IPS DF 6.9 (cell line): ENCODE measurements at regions not wholly inside any gene's neighbourhood (a gene's known extent, or its start where the extent isn't known, plus 50 kb on each side); places are given as distances from the start of the nearest gene placed in this dataset.

Source experiments
- DNase-seq: peaks from one replicate; pipeline ENCODE4 v3.0.0-alpha.2; 2013; ENCODE audit warnings: low read depth, low spot score
- H3K27ac ChIP-seq: one replicate; pipeline ENCODE4 v1.5.1; 2013; ENCODE audit warnings: low read length, control low read depth
- H3K27me3 ChIP-seq: 2 replicates; pipeline ENCODE4 v1.6.1; 2013; ENCODE audit warnings: mild to moderate bottlenecking, low read length; ENCODE audit not compliant: control insufficient read depth, insufficient read depth
- H3K36me3 ChIP-seq: 2 replicates; pipeline ENCODE4 v1.6.1; 2013; ENCODE audit warnings: low read length; ENCODE audit not compliant: control insufficient read depth, insufficient read depth
- H3K4me1 ChIP-seq: 2 replicates; pipeline ENCODE4 v1.6.1; 2013; ENCODE audit warnings: low read length; ENCODE audit not compliant: control insufficient read depth, insufficient read depth
- H3K4me3 ChIP-seq: 2 replicates; pipeline ENCODE4 v1.5.1; 2013; ENCODE audit warnings: mild to moderate bottlenecking, low read length
- H3K9me3 ChIP-seq: 2 replicates; pipeline ENCODE4 v1.6.1; 2013; ENCODE audit warnings: low read length, inconsistent platforms; ENCODE audit not compliant: control insufficient read depth, insufficient read depth
- WGBS: extraction: QIAGEN DNeasy Blood & Tissue Kit; methylation state at CpG from one replicate; pipeline ENCODE4 v1.1.7; 2013; ENCODE audit warnings: mixed read lengths, missing lambda C conversion rate; ENCODE audit not compliant: insufficient read length, insufficient coverage; 5-methylcytosine and 5-hydroxymethylcytosine counted together

GRCh38 chr6:164378330-164378729 is 931.1 kb downstream of the C6orf118 start:
- no CpG with 5 or more reads among the region's 2 CpGs for WGBS

GRCh38 chr6:164377348-164377918 is 932.0 kb downstream of the C6orf118 start:
- H3K27ac ChIP-seq, result no peak overlapping the region
- H3K36me3 ChIP-seq, result no peaks in the 10 kb centered on the region
- H3K4me1 ChIP-seq, result 0 out of 2 replicates have a peak, but pooled peaks cover 1% of the 10 kb centered on the region
- no peak overlapping the region for H3K4me3 ChIP-seq
- no peaks in the 10 kb centered on the region for H3K9me3 ChIP-seq
- DNase-seq, result no peak
- no peaks in the 10 kb centered on the region for H3K27me3 ChIP-seq
- WGBS, result no CpG with 5 or more reads among the region's 6 CpGs

More at GRCh38 chr6:164378330-164378729, 931.1 kb downstream of the C6orf118 start:
- Histone ChIP-seq H3K4me1 (0 out of 2 replicates have a peak, but pooled peaks cover 1% of the 10 kb centered on the region), H3K27me3 (no peaks in the 10 kb centered on the region), H3K27ac (no peak overlapping the region), H3K36me3 (no peaks in the 10 kb centered on the region), H3K4me3 (no peak overlapping the region), H3K9me3 (no peaks in the 10 kb centered on the region)
- no peak for DNase-seq

GRCh38 chr6:164370773-164371172 is 938.6 kb downstream of the C6orf118 start:
- Histone ChIP-seq H3K4me3 (no peak overlapping the region), H3K4me1 (no peaks in the 10 kb centered on the region), H3K9me3 (no peaks in the 10 kb centered on the region), H3K27ac (no peak overlapping the region), H3K27me3 (no peaks in the 10 kb centered on the region), H3K36me3 (no peaks in the 10 kb centered on the region)
- no peak for DNase-seq

- Histone ChIP-seq H3K4me3 (no peak overlapping the region), H3K4me1 (no peaks in the 10 kb centered on the region; the same call in 1 of the 2 replicates), H3K27me3 (no peaks in the 10 kb centered on the region), H3K27ac (no peak overlapping the region), H3K36me3 (no peaks in the 10 kb centered on the region), H3K9me3 (no peaks in the 10 kb centered on the region)
- no peak for DNase-seq
- no CpG with 5 or more reads among the region's 2 CpGs for WGBS
These were observed 944.9 kb downstream of the QKI start for GRCh38 chr6:164359441-164359840.

- DNase-seq, result no peak
- no peaks in the 10 kb centered on the region for H3K9me3 ChIP-seq
- no CpG with 5 or more reads among the region's 2 CpGs for WGBS
These were observed 944.5 kb downstream of the QKI start for GRCh38 chr6:164359036-164359435.

GRCh38 chr6:164356814-164357213 is 942.3 kb downstream of the QKI start:
- Histone ChIP-seq H3K27ac (no peak overlapping the region), H3K4me3 (no peak overlapping the region), H3K36me3 (no peaks in the 10 kb centered on the region), H3K4me1 (no peaks in the 10 kb centered on the region; the same call in 1 of the 2 replicates), H3K9me3 (no peaks in the 10 kb centered on the region), H3K27me3 (no peaks in the 10 kb centered on the region)
- WGBS, result no CpG with 5 or more reads among the region's 1 CpG
- DNase-seq, result no peak

More at GRCh38 chr6:164359036-164359435, 944.5 kb downstream of the QKI start:
- H3K36me3 ChIP-seq, result no peaks in the 10 kb centered on the region
- no peak overlapping the region for H3K27ac ChIP-seq
- H3K4me1 ChIP-seq, result no peaks in the 10 kb centered on the region; the same call in 1 of the 2 replicates
- H3K27me3 ChIP-seq, result no peaks in the 10 kb centered on the region
- H3K4me3 ChIP-seq, result no peak overlapping the region

GRCh38 chr6:164347455-164347854 is 932.9 kb downstream of the QKI start:
- WGBS, result no CpG with 5 or more reads among the region's 2 CpGs
- Histone ChIP-seq H3K27me3 (no peaks in the 10 kb centered on the region), H3K4me1 (peaks cover 3% of the 10 kb centered on the region; the same call in 1 of the 2 replicates), H3K27ac (no peak overlapping the region), H3K9me3 (no peaks in the 10 kb centered on the region), H3K36me3 (no peaks in the 10 kb centered on the region), H3K4me3 (no peak overlapping the region)
- no peak for DNase-seq

- H3K9me3 ChIP-seq, result no peaks in the 10 kb centered on the region
- DNase-seq, result no peak
These were observed 932.1 kb downstream of the QKI start for GRCh38 chr6:164346631-164347030.

GRCh38 chr6:164345806-164346496 is 931.4 kb downstream of the QKI start:
- DNase-seq, result no peak
- Histone ChIP-seq H3K27ac (no peak overlapping the region), H3K4me3 (no peak overlapping the region), H3K27me3 (no peaks in the 10 kb centered on the region), H3K36me3 (no peaks in the 10 kb centered on the region), H3K9me3 (no peaks in the 10 kb centered on the region), H3K4me1 (peaks cover 3% of the 10 kb centered on the region; the same call in 1 of the 2 replicates)
- no CpG with 5 or more reads among the region's 8 CpGs for WGBS

More at GRCh38 chr6:164346631-164347030, 932.1 kb downstream of the QKI start:
- Histone ChIP-seq H3K4me1 (peaks cover 3% of the 10 kb centered on the region; the same call in 1 of the 2 replicates), H3K27ac (no peak overlapping the region), H3K4me3 (no peak overlapping the region), H3K36me3 (no peaks in the 10 kb centered on the region), H3K27me3 (no peaks in the 10 kb centered on the region)

GRCh38 chr6:164345327-164345726 is 930.8 kb downstream of the QKI start:
- Histone ChIP-seq H3K36me3 (no peaks in the 10 kb centered on the region), H3K9me3 (no peaks in the 10 kb centered on the region), H3K4me1 (peaks cover 3% of the 10 kb centered on the region; the same call in 1 of the 2 replicates), H3K27me3 (no peaks in the 10 kb centered on the region), H3K4me3 (no peak overlapping the region), H3K27ac (no peak overlapping the region)
- no CpG with 5 or more reads among the region's 3 CpGs for WGBS
- no peak for DNase-seq
